Testis (tissue), 2 donors: ENCODE measurements at regions not wholly inside any gene's neighbourhood (a gene's known extent, or its start where the extent isn't known, plus 50 kb on each side); places are given as distances from the start of the nearest gene placed in this dataset.

Experiments
- DNase-seq: peaks from one replicate; pipeline ENCODE4 v3.0.0-alpha.2; 2019
- H3K27ac ChIP-seq, 2 donors: fragments of 200-600 bp; sonication (generic); one replicate each; pipeline ENCODE4 v1.5.1; 2019
- H3K27me3 ChIP-seq: fragments of 200-600 bp; sonication (generic); one replicate; pipeline ENCODE4 v1.5.1; 2019
- H3K36me3 ChIP-seq: fragments of 200-600 bp; sonication (generic); one replicate; pipeline ENCODE4 v1.5.1; 2017; ENCODE audit warnings: low read depth; ENCODE audit errors: missing control alignments
- H3K4me1 ChIP-seq: fragments of 200-600 bp; sonication (generic); one replicate; pipeline ENCODE4 v1.5.1; 2019
- H3K4me3 ChIP-seq, 2 donors: fragments of 200-600 bp; sonication (generic); one replicate each; pipeline ENCODE4 v1.5.1; 2017 to 2019
- H3K9me3 ChIP-seq: fragments of 200-600 bp; sonication (generic); one replicate; pipeline ENCODE4 v1.5.1; 2017
- CTCF ChIP-seq, 3 experiments: fragments of 450-650 bp in 2 of 3; fragments of 200-600 bp in 1 of 3; sonication (generic) in 1 of 3; IDR thresholded peaks; one replicate each; pipeline ENCODE4 v1.5.1; 2016 to 2019; ENCODE audit warnings: antibody characterized with exemption in 3 of 3, mild to moderate bottlenecking in 2 of 3, moderate library complexity in 1 of 3
- POLR2A ChIP-seq: fragments of 450-650 bp; IDR thresholded peaks from one replicate; pipeline ENCODE4 v1.6.1; 2017; ENCODE audit warnings: antibody characterized with exemption, mild to moderate bottlenecking, moderate library complexity
- whole genome bisulfite sequencing, 2 donors: methylation state at CpG; one replicate each; pipeline ENCODE4 v1.1.5; 2018; 5-methylcytosine and 5-hydroxymethylcytosine counted together
- intact Hi-C: fragments of 100-400 bp; cut with DNase I; formaldehyde crosslinking; loops from one replicate; pipeline ENCODE4 v1.15.1; 2023; ENCODE audit warnings: low total_unique reads

GRCh38 chr4:123553733-123554637 is 157.4 kb downstream of the SPRY1 start:
- H3K4me1 ChIP-seq, result peaks cover 24% of the 10 kb centered on the region
- H3K36me3 ChIP-seq, result no peaks in the 10 kb centered on the region
- intact Hi-C loops, result no loop called here
- no peaks in the 10 kb centered on the region for H3K27me3 ChIP-seq
- peak overlapping the region in 1 of 2 donors; percentile 70 for H3K27ac ChIP-seq
- no peak for TF ChIP-seq POLR2A
- TF ChIP-seq CTCF (IDR thresholded peaks at IDR 0.05), result no peak
- no peaks in the 10 kb centered on the region for H3K9me3 ChIP-seq
- DNase-seq, result no peak
- no peak overlapping the region for H3K4me3 ChIP-seq
- WGBS, 2 donors, result 63 to 81% methylated on average over 3 of the region's 3 CpGs

GRCh38 chr4:123554801-123555232 is 158.2 kb downstream of the SPRY1 start:
- Histone ChIP-seq H3K36me3 (no peaks in the 10 kb centered on the region), H3K4me3 (no peak overlapping the region), H3K27ac (peak overlapping the region; percentile 39 to 70), H3K9me3 (no peaks in the 10 kb centered on the region), H3K27me3 (no peaks in the 10 kb centered on the region), H3K4me1 (peaks cover 24% of the 10 kb centered on the region)
- intact Hi-C loops, result no loop called here
- no peak for DNase-seq
- WGBS, 2 donors, result 46% methylated on average over 5 of the region's 5 CpGs
- no peak for TF ChIP-seq CTCF (IDR thresholded peaks at IDR 0.05)
- no peak for TF ChIP-seq POLR2A

- DNase-seq, result peak; percentile 87
- H3K4me3 ChIP-seq, result no peak overlapping the region
- no peaks in the 10 kb centered on the region for H3K27me3 ChIP-seq
- H3K27ac ChIP-seq, result peak overlapping the region; percentile 39 to 70
- peaks cover 24% of the 10 kb centered on the region for H3K4me1 ChIP-seq
- TF ChIP-seq POLR2A (no peak), CTCF (IDR thresholded peaks at IDR 0.05) (no peak)
- no peaks in the 10 kb centered on the region for H3K36me3 ChIP-seq
- intact Hi-C loops, result no loop called here
- no peaks in the 10 kb centered on the region for H3K9me3 ChIP-seq
- 27 to 33% methylated on average over 9 of the region's 9 CpGs for WGBS, 2 donors
These were observed 158.7 kb downstream of the SPRY1 start for GRCh38 chr4:123555233-123555806.

GRCh38 chr4:123555807-123556273 is 159.2 kb downstream of the SPRY1 start:
- Histone ChIP-seq H3K4me3 (no peak overlapping the region), H3K36me3 (no peaks in the 10 kb centered on the region), H3K27ac (peak overlapping the region; percentile 20 to 70), H3K27me3 (no peaks in the 10 kb centered on the region), H3K9me3 (no peaks in the 10 kb centered on the region), H3K4me1 (peaks cover 24% of the 10 kb centered on the region)
- no peak for TF ChIP-seq CTCF (IDR thresholded peaks at IDR 0.05)
- intact Hi-C loops, result no loop called here
- WGBS, 2 donors, result 39 to 46% methylated on average over 6 of the region's 6 CpGs
- no peak for DNase-seq
